Neural progenitor cell (in vitro differentiated cells): ENCODE measurements at regions not wholly inside any gene's neighbourhood (a gene's known extent, or its start where the extent isn't known, plus 50 kb on each side); places are given as distances from the start of the nearest gene placed in this dataset.

Experiments
- DNase-seq: peaks from one replicate; pipeline ENCODE4 v3.0.0-alpha.2; 2016; ENCODE audit warnings: low spot score
- H2AFZ ChIP-seq: fragments of 200-600 bp; sonication (generic); replicated peaks from 2 replicates; pipeline ENCODE4 v1.6.1; 2016; ENCODE audit warnings: antibody characterized with exemption
- H3F3A ChIP-seq: fragments of 200-600 bp; sonication (generic); 2 replicates; pipeline ENCODE4 v1.6.1; 2016; ENCODE audit warnings: antibody characterized with exemption, low read depth
- H3K27ac ChIP-seq: fragments of 200-600 bp; sonication (generic); 2 replicates; pipeline ENCODE4 v1.5.1; 2016; ENCODE audit warnings: mild to moderate bottlenecking
- H3K27me3 ChIP-seq: fragments of 200-600 bp; sonication (generic); 2 replicates; pipeline ENCODE4 v1.6.1; 2016; ENCODE audit warnings: mild to moderate bottlenecking, moderate library complexity
- H3K36me3 ChIP-seq: fragments of 200-600 bp; sonication (generic); 2 replicates; pipeline ENCODE4 v1.5.1; 2016
- H3K4me1 ChIP-seq: fragments of 200-600 bp; sonication (generic); 2 replicates; pipeline ENCODE4 v1.6.1; 2016; ENCODE audit warnings: mixed run types
- H3K4me2 ChIP-seq: fragments of 200-600 bp; sonication (generic); 2 replicates; pipeline ENCODE4 v1.6.1; 2016
- H3K4me3 ChIP-seq: fragments of 200-600 bp; sonication (generic); 2 replicates; pipeline ENCODE4 v1.5.1; 2016
- H3K79me2 ChIP-seq: fragments of 200-600 bp; sonication (generic); 2 replicates; pipeline ENCODE4 v1.6.1; 2016; ENCODE audit warnings: low read depth
- H3K9ac ChIP-seq: fragments of 200-600 bp; sonication (generic); 2 replicates; pipeline ENCODE4 v1.6.1; 2016
- H3K9me3 ChIP-seq: fragments of 200-600 bp; sonication (generic); 2 replicates; pipeline ENCODE4 v1.5.1; 2016; ENCODE audit warnings: low read depth
- H4K20me1 ChIP-seq: fragments of 200-600 bp; sonication (generic); 2 replicates; pipeline ENCODE4 v1.6.1; 2016; ENCODE audit warnings: low read depth
- H3K27ac Mint-ChIP-seq: 3 replicates; pipeline ENCODE4 v1.8.0; 2021; ENCODE audit warnings: mixed read lengths
- H3K27me3 Mint-ChIP-seq: 2 replicates; pipeline ENCODE4 v1.8.0; 2022; ENCODE audit warnings: low read depth, mild to moderate bottlenecking, inconsistent platforms, moderate library complexity, mixed read lengths; ENCODE audit not compliant: insufficient read depth
- H3K36me3 Mint-ChIP-seq: 3 replicates; pipeline ENCODE4 v1.8.0; 2021; ENCODE audit warnings: mixed read lengths
- H3K4me1 Mint-ChIP-seq: 3 replicates; pipeline ENCODE4 v1.8.0; 2021; ENCODE audit warnings: mixed read lengths
- H3K4me3 Mint-ChIP-seq: 3 replicates; pipeline ENCODE4 v1.8.0; 2021; ENCODE audit warnings: mild to moderate bottlenecking, moderate library complexity, mixed read lengths
- H3K9me3 Mint-ChIP-seq: 3 replicates; pipeline ENCODE4 v1.8.0; 2020; ENCODE audit warnings: mixed read lengths
- CTCF ChIP-seq: fragments of 200-600 bp; sonication (generic); IDR thresholded peaks from 2 replicates; pipeline ENCODE4 v1.5.1; 2017; ENCODE audit warnings: antibody characterized with exemption, mild to moderate bottlenecking
- EZH2 ChIP-seq: fragments of 200-600 bp; sonication (generic); IDR thresholded peaks from 2 replicates; pipeline ENCODE4 v1.6.1; 2017; ENCODE audit warnings: antibody characterized with exemption, mild to moderate bottlenecking, moderate library complexity
- EZH2phosphoT487 ChIP-seq: fragments of 200-600 bp; sonication (generic); IDR thresholded peaks from 2 replicates; pipeline ENCODE4 v1.6.1; 2017; ENCODE audit warnings: antibody characterized with exemption

DNA sequence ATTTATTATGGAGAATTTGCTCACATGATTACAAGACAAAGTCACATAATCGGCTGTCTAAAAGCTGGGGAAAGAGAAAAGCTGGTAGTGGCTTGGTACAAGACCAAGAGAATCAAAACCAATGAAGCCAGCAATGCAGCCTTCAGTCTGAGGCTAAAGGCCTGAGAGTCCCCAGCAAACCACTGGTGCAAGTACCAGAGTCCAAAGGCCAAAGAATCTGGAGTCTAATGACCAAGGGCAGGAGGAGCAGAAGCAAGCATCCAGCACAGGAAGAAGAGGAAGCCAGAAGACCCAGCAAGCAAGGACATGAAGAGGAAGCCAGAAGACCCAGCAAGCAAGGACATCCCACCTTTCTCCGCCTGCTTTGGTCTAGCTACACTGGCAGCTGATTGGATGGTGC is 250.6 kb upstream of the SALL1 start:
- Mint-ChIP-seq H3K4me3 (no peak overlapping the region), H3K4me1 (no peaks in the 10 kb centered on the region), H3K9me3 (peaks cover 20% of the 10 kb centered on the region), H3K27me3 (peaks cover 6% of the 10 kb centered on the region), H3K36me3 (no peaks in the 10 kb centered on the region), H3K27ac (no peak overlapping the region)
- no peaks in the 10 kb centered on the region for H3F3A ChIP-seq
- no peak overlapping the region for H3K9ac ChIP-seq
- no peak overlapping the region for H2AFZ ChIP-seq
- no peak overlapping the region for H3K27ac ChIP-seq
- no peak for DNase-seq
- no peaks in the 10 kb centered on the region for H3K27me3 ChIP-seq
- no peaks in the 10 kb centered on the region for H3K79me2 ChIP-seq
- no peak for TF ChIP-seq CTCF
- no peak for TF ChIP-seq EZH2phosphoT487
- TF ChIP-seq EZH2 = no peak
- H3K9me3 ChIP-seq = no peaks in the 10 kb centered on the region
- H4K20me1 ChIP-seq = no peaks in the 10 kb centered on the region
- no peaks in the 10 kb centered on the region for H3K4me1 ChIP-seq
- no peak overlapping the region for H3K4me3 ChIP-seq
- H3K36me3 ChIP-seq = no peaks in the 10 kb centered on the region
- H3K4me2 ChIP-seq = no peak overlapping the region

GRCh38 chr16:51399908-51400670 is 249.0 kb upstream of the SALL1 start:
- Histone ChIP-seq H3K27ac (no peak overlapping the region), H3K9me3 (no peaks in the 10 kb centered on the region), H3K4me2 (no peak overlapping the region), H3K4me1 (no peaks in the 10 kb centered on the region), H3K79me2 (no peaks in the 10 kb centered on the region), H3F3A (no peaks in the 10 kb centered on the region), H3K4me3 (no peak overlapping the region), H4K20me1 (no peaks in the 10 kb centered on the region), H3K27me3 (no peaks in the 10 kb centered on the region), H2AFZ (no peak overlapping the region), H3K9ac (no peak overlapping the region), H3K36me3 (no peaks in the 10 kb centered on the region)
- H3K27me3 Mint-ChIP-seq = peaks cover 10% of the 10 kb centered on the region
- no peaks in the 10 kb centered on the region for H3K36me3 Mint-ChIP-seq
- H3K27ac Mint-ChIP-seq = no peak overlapping the region
- no peak for TF ChIP-seq EZH2phosphoT487
- TF ChIP-seq EZH2 = no peak
- no peak for TF ChIP-seq CTCF
- no peaks in the 10 kb centered on the region for H3K4me1 Mint-ChIP-seq
- peaks cover 20% of the 10 kb centered on the region for H3K9me3 Mint-ChIP-seq
- no peak for DNase-seq
- no peak overlapping the region for H3K4me3 Mint-ChIP-seq

- Histone ChIP-seq H4K20me1 (no peaks in the 10 kb centered on the region), H3K4me1 (peaks cover 42% of the 10 kb centered on the region), H3K4me3 (no peak overlapping the region), H3K27me3 (no peaks in the 10 kb centered on the region), H3K36me3 (no peaks in the 10 kb centered on the region), H3F3A (peaks cover 38% of the 10 kb centered on the region), H3K27ac (no peak overlapping the region), H2AFZ (no peak overlapping the region), H3K79me2 (no peaks in the 10 kb centered on the region), H3K9ac (no peak overlapping the region), H3K9me3 (no peaks in the 10 kb centered on the region), H3K4me2 (no peak overlapping the region)
- no peak for DNase-seq
- TF ChIP-seq EZH2 = no peak
- TF ChIP-seq EZH2phosphoT487 = no peak
- no peak for TF ChIP-seq CTCF
- Mint-ChIP-seq H3K36me3 (peaks cover 4% of the 10 kb centered on the region), H3K4me1 (peaks cover 30% of the 10 kb centered on the region), H3K27me3 (peaks cover 13% of the 10 kb centered on the region), H3K27ac (no peak overlapping the region), H3K4me3 (no peak overlapping the region), H3K9me3 (peaks cover 5% of the 10 kb centered on the region)
These were observed 243.4 kb upstream of the SALL1 start for GRCh38 chr16:51394421-51394820.
